ENCODE measurements at regions not wholly inside any gene's neighbourhood (a gene's known extent, or its start where the extent isn't known, plus 50 kb on each side); places are given as distances from the start of the nearest gene placed in this dataset.

DNA sequence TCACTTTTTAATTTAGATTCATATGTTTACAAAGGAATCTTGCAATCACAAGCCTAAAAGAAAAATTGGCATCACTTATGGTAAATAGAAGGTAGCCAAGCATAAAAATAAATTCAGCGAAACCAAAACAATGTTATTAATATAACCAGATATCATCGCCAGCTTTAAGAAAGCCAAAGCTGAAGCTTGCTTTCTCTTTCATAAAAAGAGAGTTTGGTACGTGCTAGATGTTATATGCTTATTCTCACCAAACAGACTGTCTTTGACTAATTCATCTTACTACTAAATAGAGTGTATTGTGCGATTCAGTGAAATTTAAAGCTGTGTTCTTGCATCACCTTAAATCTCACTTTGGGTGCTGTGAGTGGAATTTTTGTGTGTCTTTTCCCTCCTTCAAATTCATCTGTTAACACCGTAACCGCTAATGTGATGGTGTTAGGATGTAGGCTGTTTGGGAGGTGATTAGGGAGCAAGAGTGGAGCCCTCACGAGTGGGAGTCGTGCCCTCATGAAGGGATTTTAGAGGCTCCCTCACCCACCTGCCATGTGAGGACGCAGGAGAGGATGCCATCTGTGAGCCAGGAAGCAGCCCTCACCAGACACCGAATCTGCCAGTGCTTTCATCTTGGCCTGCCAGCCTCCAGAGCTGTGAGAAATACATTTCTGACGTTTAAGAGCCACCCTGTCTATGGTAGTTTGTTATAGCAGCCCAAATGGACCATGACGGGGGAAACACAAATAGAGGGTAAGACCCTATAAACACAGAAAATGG lies 134.1 kb upstream of the TMEM45B start:
- no peaks in the 10 kb centered on the region for H3K36me3 Mint-ChIP-seq (ENCODE audit: low read depth)
- no peaks in the 10 kb centered on the region for H3K9me3 Mint-ChIP-seq
- H3K4me3 Mint-ChIP-seq: no peak overlapping the region
- intact Hi-C loops (cut with micrococcal nuclease): no loop called here
- peaks cover 3% of the 10 kb centered on the region for H3K27me3 Mint-ChIP-seq
- H3K27ac Mint-ChIP-seq: no peak overlapping the region
- no peaks in the 10 kb centered on the region for H3K4me1 Mint-ChIP-seq (ENCODE audit: low read depth)

DNA sequence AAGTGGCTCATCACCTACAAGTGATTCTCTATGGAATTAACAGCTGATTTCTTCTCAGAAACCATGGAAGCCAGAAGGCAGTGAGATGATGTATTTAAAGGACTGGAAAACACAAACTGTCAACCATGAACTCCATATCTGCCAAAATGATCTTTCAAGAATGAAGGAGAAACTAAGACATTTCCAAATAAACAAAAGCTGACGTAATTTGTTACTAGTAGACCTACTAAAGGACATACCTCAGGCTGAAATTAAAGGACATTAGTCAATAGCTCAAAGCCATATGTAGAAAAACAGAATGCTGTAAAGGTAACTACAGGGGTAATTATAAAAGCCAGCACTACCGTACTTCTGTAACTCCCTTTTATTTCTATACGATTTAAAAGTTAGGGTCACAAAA lies 129.4 kb upstream of the TMEM45B start:
- intact Hi-C loops (cut with micrococcal nuclease): no loop called here
- no peaks in the 10 kb centered on the region for H3K36me3 Mint-ChIP-seq (ENCODE audit: low read depth)
- H3K4me3 Mint-ChIP-seq: no peak overlapping the region
- H3K27ac Mint-ChIP-seq: no peak overlapping the region
- H3K4me1 Mint-ChIP-seq (ENCODE audit: low read depth): no peaks in the 10 kb centered on the region
- H3K27me3 Mint-ChIP-seq: peaks cover 3% of the 10 kb centered on the region
- H3K9me3 Mint-ChIP-seq: no peaks in the 10 kb centered on the region

DNA sequence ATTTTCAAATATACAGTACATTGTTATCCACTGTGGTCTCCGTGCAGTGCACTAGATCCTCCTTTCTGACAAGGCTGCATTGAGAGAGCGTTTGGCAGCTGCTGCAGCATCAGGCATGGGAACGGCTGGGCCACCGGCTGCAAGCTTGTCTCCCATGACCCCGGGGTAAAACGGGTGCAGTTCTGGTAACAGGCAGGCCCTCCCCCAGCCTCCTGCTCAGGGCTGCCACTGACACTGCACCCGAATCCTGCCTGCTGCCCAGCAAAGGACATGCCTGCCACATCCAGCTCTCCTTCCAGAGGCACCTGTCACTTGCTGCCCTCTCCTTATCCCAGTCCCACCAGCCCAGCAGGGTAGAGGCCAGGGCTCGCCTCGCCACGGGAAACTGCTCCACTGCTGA lies 124.5 kb upstream of the TMEM45B start:
- no peaks in the 10 kb centered on the region for H3K36me3 Mint-ChIP-seq (ENCODE audit: low read depth)
- peaks cover 15% of the 10 kb centered on the region for H3K27me3 Mint-ChIP-seq
- no peaks in the 10 kb centered on the region for H3K9me3 Mint-ChIP-seq
- no peak overlapping the region for H3K4me3 Mint-ChIP-seq
- intact Hi-C loops (cut with micrococcal nuclease): no loop called here
- H3K4me1 Mint-ChIP-seq (ENCODE audit: low read depth): peaks cover 6% of the 10 kb centered on the region
- H3K27ac Mint-ChIP-seq: no peak overlapping the region

DNA sequence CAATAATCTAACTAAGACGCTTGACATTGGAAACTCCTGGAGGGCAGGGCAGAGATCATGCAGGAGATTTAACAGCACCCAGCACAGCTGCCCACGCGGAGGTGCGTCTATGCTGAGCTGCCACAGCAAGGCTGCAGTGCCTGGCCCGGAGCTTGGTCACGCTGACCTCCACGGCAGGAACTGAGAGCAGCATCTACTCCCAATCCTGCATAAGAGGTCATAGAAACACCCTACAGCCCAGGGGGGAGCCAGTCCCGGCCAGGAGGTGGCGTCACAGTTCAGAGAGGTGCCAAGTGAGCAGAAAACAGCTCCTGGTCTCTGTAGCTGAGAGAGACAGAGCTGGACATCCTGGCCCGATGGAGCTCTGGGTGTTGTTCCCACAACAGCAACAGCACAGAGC lies 121.1 kb upstream of the TMEM45B start:
- Mint-ChIP-seq H3K4me1 (ENCODE audit: low read depth) (peaks cover 11% of the 10 kb centered on the region), H3K27ac (no peak overlapping the region), H3K27me3 (peaks cover 20% of the 10 kb centered on the region), H3K9me3 (no peaks in the 10 kb centered on the region), H3K36me3 (ENCODE audit: low read depth) (no peaks in the 10 kb centered on the region), H3K4me3 (no peak overlapping the region)
- intact Hi-C loops (cut with micrococcal nuclease): no loop called here

DNA sequence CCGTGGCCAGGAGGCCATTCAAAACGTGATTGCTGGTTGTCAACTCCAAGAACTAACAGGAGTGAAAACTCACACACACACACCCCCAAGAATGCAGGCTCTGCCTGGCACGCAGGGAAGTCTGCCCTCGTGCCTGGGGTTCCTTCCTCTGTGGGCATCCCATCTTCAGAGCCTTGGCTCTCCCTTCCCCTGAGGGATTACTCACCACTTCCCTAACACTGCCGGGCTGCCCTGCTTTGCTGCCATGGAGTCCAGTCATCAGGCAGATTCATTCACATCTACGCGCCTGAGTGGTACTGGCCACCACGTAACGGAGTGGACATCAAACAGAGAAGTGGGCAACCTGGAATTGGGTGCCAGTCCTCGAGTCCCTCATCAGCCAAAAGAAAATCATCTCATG lies 120.7 kb upstream of the TMEM45B start:
- peaks cover 20% of the 10 kb centered on the region for H3K27me3 Mint-ChIP-seq
- no peak overlapping the region for H3K4me3 Mint-ChIP-seq
- no peaks in the 10 kb centered on the region for H3K9me3 Mint-ChIP-seq
- peaks cover 11% of the 10 kb centered on the region for H3K4me1 Mint-ChIP-seq (ENCODE audit: low read depth)
- intact Hi-C loops (cut with micrococcal nuclease): no loop called here
- H3K27ac Mint-ChIP-seq: no peak overlapping the region
- no peaks in the 10 kb centered on the region for H3K36me3 Mint-ChIP-seq (ENCODE audit: low read depth)

DNA sequence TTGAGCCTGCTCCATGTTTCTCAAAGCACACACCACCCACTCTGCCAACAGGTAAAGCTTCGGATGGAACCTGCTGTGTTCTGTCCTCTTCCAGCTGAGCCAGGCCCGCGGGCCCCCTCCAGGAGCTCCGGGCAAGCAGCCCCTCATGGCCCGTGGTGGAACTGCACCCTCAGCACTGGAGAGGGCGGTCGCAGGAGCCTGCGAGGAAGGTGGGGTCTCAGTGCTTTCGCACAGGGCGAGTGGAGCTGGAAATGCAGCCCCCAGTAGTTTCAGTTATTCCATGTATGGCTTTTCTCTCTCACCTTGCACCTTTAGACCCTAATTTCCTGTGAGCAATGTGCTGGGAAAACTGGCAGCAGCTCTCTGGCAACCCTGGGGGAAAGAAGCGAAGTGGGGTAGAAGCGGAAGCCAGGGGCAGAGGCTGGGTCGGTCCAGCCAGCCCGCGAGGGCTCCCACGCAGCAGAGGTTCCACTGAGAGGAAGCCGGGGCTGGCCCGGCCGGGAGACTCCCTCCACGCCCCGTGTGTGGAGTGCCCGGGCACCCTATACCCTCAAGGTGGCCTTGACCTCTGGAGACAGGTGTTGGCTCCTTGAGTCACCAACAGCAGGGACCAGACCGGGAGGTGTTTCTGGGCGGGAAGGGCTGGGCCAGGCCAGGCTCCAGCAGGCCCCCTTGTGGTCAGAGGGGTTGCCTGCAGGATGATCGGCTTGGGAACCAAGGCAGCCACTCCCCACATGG lies 119.9 kb upstream of the TMEM45B start:
- Mint-ChIP-seq H3K9me3 (no peaks in the 10 kb centered on the region), H3K36me3 (ENCODE audit: low read depth) (no peaks in the 10 kb centered on the region), H3K27ac (no peak overlapping the region), H3K4me1 (ENCODE audit: low read depth) (peaks cover 11% of the 10 kb centered on the region), H3K27me3 (peaks cover 21% of the 10 kb centered on the region), H3K4me3 (peak overlapping the region; percentile 57)
- intact Hi-C loops (cut with micrococcal nuclease): no loop called here

DNA sequence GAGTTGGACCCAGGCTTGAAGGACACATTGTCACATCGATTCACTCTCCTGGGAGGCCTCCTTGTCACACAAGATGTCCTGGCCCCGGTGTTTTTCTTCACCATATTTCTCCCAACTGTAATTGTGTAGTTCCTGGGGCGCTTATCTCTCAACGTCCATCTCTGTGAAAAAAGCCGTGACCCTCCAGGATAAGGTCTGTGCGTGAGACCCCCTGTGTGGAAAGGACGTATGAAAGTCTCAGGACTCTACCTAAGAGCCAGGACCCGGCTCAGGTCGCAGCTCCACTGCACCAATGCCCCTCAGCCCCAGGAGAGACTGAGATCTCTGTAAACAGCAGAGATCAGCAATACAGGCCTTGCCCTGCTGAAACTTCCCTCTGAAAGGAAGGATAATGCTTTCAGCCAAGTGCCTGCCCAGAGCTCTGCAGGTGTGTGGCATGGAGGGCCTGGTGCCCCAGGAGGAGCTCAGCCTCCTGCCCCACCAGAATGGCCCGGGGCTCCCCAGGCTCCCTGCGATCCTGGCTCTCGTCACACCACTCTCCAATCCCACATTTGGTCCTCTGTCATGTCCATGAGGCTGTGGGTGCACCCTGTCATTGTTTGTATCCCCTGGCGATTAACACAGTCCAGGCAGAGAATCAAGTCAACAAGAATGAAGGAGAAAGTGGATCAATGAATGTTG lies 119.2 kb upstream of the TMEM45B start:
- Mint-ChIP-seq H3K9me3 (no peaks in the 10 kb centered on the region), H3K27me3 (peaks cover 23% of the 10 kb centered on the region), H3K36me3 (ENCODE audit: low read depth) (no peaks in the 10 kb centered on the region)

DNA sequence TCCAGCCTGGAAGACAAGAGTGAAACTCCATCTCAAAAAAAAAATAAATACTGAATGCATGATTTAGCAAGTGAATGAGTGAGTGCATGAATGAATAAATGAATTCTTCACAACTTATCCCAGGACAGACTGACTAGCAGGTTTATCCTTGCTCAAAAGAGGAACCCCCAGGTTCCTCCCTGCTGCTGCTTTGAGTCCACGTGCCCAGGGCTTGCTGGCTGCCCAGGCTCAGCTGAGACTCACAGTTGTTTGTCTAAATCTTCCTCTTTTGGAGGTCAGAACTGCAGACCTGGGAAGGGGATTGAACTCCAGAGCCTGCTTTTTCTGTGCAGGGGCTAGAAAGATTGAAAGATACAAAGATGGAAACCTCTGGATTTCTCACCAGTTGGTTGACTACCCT lies 117.4 kb upstream of the TMEM45B start:
- Mint-ChIP-seq H3K27ac (no peak overlapping the region), H3K27me3 (peaks cover 23% of the 10 kb centered on the region), H3K4me3 (no peak overlapping the region), H3K4me1 (ENCODE audit: low read depth) (peaks cover 11% of the 10 kb centered on the region), H3K9me3 (no peaks in the 10 kb centered on the region), H3K36me3 (ENCODE audit: low read depth) (no peaks in the 10 kb centered on the region)
- intact Hi-C loops (cut with micrococcal nuclease): no loop called here

More for the DNA sequence above, 119.2 kb upstream of the TMEM45B start:
- Mint-ChIP-seq H3K4me3 (no peak overlapping the region), H3K27ac (no peak overlapping the region), H3K4me1 (ENCODE audit: low read depth) (peaks cover 11% of the 10 kb centered on the region)
- intact Hi-C loops (cut with micrococcal nuclease): no loop called here

DNA sequence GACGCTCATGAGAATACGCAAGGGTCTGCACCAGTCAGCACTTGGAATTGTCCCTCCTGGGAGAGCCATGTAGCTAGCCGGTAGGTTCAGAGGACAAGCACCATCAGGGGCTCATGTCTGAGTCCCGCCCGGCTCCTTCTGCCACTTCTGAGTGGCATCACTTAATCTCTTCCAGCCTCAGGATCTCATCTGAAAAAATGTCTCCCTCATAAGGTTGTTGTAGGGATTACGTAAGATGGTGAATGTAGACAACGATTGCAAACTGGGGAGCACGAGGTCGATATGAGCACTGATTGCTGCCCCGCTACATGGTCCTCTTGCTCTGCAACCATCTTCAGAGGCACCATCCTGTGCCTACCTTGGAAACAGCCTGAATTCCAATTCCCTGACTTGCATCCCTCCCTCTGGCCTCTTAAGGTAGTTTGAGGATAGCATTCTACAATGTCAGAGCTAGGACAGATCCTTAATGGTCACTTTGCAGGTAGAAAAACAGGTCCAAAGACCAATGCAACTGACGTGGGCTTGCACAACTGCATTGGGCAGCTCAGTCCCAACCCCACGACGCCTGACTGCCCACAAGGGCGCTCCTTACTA lies 115.8 kb upstream of the TMEM45B start:
- H3K4me1 Mint-ChIP-seq (ENCODE audit: low read depth): peaks cover 11% of the 10 kb centered on the region
- no peak overlapping the region for H3K4me3 Mint-ChIP-seq
- H3K27me3 Mint-ChIP-seq: peaks cover 18% of the 10 kb centered on the region
- H3K27ac Mint-ChIP-seq: no peak overlapping the region
- H3K9me3 Mint-ChIP-seq: no peaks in the 10 kb centered on the region
- H3K36me3 Mint-ChIP-seq (ENCODE audit: low read depth): no peaks in the 10 kb centered on the region
- intact Hi-C loops (cut with micrococcal nuclease): no loop called here

DNA sequence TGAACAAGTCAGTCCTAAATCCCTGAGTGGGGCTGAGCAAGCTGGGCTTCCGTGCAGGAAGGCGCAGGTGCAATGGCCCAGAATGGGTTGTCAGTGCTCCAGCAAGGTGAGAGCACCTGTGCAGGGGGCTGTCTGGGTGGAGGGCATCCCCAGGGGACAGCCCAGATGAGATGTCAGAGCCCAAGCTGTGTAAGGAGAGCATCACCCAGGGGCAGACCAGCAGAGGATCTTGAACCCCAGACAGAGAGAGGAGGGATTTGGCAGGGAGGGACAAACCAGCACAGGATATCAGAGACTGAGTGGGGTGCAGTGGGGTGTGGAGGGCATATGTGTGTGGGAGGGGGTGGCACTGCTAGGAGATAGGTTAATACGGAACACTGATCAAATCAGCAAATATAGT lies 114.9 kb upstream of the TMEM45B start:
- Mint-ChIP-seq H3K27ac (no peak overlapping the region), H3K4me1 (ENCODE audit: low read depth) (peaks cover 8% of the 10 kb centered on the region), H3K36me3 (ENCODE audit: low read depth) (no peaks in the 10 kb centered on the region), H3K9me3 (no peaks in the 10 kb centered on the region), H3K27me3 (peaks cover 13% of the 10 kb centered on the region), H3K4me3 (no peak overlapping the region)
- intact Hi-C loops (cut with micrococcal nuclease): no loop called here

DNA sequence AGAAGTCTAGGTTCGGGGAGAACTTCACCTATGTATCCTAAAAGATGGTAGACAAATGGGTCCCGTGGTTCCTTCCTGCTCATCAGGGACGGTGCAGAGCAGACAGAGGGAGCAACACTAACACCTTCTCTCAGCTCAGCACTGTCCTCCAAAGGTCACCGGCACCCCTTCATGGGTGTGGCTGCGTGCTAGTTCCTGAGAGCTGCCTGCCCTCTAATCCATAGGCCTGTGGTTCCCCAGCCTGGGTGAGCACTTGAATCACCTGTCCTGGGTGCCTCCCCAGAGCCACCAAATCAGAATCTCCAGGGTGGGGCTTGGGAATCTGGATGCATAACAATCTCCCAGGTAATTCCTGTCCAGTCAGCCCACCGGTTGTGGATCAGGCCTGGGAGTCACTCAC lies 113.9 kb upstream of the TMEM45B start:
- no peak overlapping the region for H3K4me3 Mint-ChIP-seq
- intact Hi-C loops (cut with micrococcal nuclease): no loop called here
- H3K27ac Mint-ChIP-seq: no peak overlapping the region
- peaks cover 5% of the 10 kb centered on the region for H3K4me1 Mint-ChIP-seq (ENCODE audit: low read depth)
- no peaks in the 10 kb centered on the region for H3K36me3 Mint-ChIP-seq (ENCODE audit: low read depth)
- H3K9me3 Mint-ChIP-seq: no peaks in the 10 kb centered on the region
- peaks cover 11% of the 10 kb centered on the region for H3K27me3 Mint-ChIP-seq

DNA sequence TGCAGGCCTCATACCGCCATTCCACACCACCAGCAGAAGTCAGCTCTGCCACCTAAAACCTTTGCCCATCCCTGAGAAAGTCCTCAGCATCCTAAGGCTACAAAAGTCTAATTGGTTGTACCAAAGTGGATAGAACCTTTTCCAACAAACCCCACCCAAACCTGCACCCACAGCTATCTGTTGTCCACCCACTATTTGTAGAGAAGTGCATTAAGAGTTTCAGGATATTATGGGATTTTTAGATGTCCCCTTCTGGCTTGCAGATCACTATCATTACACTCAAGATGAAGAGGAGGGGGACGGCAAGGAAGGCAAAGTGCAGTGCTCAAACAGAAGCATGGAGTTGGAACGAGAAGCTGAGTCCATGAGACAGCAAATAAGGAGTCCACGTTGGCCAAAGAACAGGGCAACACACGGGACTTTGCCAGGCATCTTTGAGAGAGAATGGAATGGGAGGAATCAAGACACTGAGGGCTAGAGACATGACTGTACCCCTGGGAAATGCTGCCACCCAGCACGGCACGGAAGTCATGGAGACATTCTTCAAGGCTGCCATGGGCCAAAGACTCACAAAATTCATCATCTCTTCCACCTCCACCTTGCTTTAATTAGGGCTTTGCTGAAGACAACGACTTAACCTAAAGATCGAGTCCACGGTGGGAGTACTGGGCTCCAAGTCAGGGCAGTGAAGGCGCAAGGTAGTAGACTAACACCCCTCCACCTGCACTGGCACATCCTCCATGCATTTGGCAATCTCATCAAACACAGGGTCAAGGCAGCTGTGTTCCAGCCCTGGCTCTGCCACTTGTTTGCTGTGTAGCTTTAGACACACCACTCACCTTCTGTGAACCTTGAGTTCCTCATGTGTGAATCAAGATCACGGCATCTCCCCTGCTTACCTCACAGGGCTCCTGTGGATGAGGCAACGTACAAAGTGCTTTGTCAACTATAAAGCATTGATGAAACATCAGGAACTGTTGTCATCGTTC lies 112.9 kb upstream of the TMEM45B start:
- Mint-ChIP-seq H3K27me3 (peaks cover 9% of the 10 kb centered on the region), H3K4me1 (ENCODE audit: low read depth) (peaks cover 5% of the 10 kb centered on the region), H3K27ac (no peak overlapping the region), H3K4me3 (no peak overlapping the region), H3K36me3 (ENCODE audit: low read depth) (no peaks in the 10 kb centered on the region), H3K9me3 (no peaks in the 10 kb centered on the region)
- intact Hi-C loops (cut with micrococcal nuclease): no loop called here

DNA sequence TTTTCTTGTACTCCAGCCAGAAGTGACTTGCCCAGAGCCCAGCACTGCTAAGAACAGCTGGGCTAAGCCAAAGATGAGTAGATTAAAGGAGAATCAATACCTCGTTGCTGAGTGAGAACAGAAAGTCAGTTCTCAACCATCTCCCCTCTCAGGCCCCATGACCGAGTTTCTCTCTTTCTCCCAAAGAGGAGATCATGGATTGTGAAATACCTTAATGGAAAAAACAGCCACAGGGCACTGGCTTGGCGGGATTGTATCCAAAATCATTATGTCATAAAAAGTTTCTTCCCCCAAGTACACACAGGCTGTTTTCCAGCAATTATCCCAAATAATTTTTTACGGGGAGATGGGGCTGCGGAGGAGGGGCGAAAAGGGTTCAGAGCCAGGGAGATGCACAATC lies 111.8 kb upstream of the TMEM45B start:
- peaks cover 5% of the 10 kb centered on the region for H3K27me3 Mint-ChIP-seq
- H3K4me3 Mint-ChIP-seq: no peak overlapping the region
- intact Hi-C loops (cut with micrococcal nuclease): no loop called here
- H3K9me3 Mint-ChIP-seq: no peaks in the 10 kb centered on the region
- no peak overlapping the region for H3K27ac Mint-ChIP-seq
- H3K36me3 Mint-ChIP-seq (ENCODE audit: low read depth): no peaks in the 10 kb centered on the region
- no peaks in the 10 kb centered on the region for H3K4me1 Mint-ChIP-seq (ENCODE audit: low read depth)

Data from dendritic cell treated with granulocyte-macrophage colony-stimulating factor and Interleukin-4, amounts not matched to agents 40 ng/mL and 50 ng/mL, for 4 days (primary cell).